Activated T-helper 17 cell treated with anti-CD3 and anti-CD28 coated beads, Interleukin-2, amount 50 U/mL, for 72 hours (primary cell): ENCODE measurements at regions not wholly inside any gene's neighbourhood (a gene's known extent, or its start where the extent isn't known, plus 50 kb on each side); places are given as distances from the start of the nearest gene placed in this dataset.

ENCODE experiments used
- ATAC-seq: fragments of 150-1000 bp; cut with Tn5 transposase; replicated peaks from 2 replicates; pipeline ENCODE4 v1.10.0; 2021; ENCODE audit warnings: mild to moderate bottlenecking, moderate library complexity
- H3K27ac Mint-ChIP-seq: one replicate; pipeline ENCODE4 v1.8.0; 2022; ENCODE audit warnings: mixed read lengths
- H3K27me3 Mint-ChIP-seq: one replicate; pipeline ENCODE4 v1.8.0; 2022; ENCODE audit warnings: mixed read lengths
- H3K36me3 Mint-ChIP-seq: one replicate; pipeline ENCODE4 v1.8.0; 2022; ENCODE audit warnings: low read depth, mild to moderate bottlenecking, mixed read lengths
- H3K4me1 Mint-ChIP-seq: one replicate; pipeline ENCODE4 v1.8.0; 2022; ENCODE audit warnings: mixed read lengths
- H3K4me3 Mint-ChIP-seq: one replicate; pipeline ENCODE4 v1.8.0; 2022; ENCODE audit warnings: mild to moderate bottlenecking, mixed read lengths
- H3K9me3 Mint-ChIP-seq: one replicate; pipeline ENCODE4 v1.8.0; 2022; ENCODE audit warnings: mixed read lengths

GRCh38 chr2:140023291-140023690, 1243.1 kb upstream of the NXPH2 start:
- no peak overlapping the region for H3K27ac Mint-ChIP-seq
- no peak overlapping the region for H3K4me3 Mint-ChIP-seq
- H3K36me3 Mint-ChIP-seq, result no peaks in the 10 kb centered on the region
- ATAC-seq, result no peak
- no peaks in the 10 kb centered on the region for H3K4me1 Mint-ChIP-seq
- H3K27me3 Mint-ChIP-seq, result no peaks in the 10 kb centered on the region
- H3K9me3 Mint-ChIP-seq, result peaks cover 10% of the 10 kb centered on the region

DNA sequence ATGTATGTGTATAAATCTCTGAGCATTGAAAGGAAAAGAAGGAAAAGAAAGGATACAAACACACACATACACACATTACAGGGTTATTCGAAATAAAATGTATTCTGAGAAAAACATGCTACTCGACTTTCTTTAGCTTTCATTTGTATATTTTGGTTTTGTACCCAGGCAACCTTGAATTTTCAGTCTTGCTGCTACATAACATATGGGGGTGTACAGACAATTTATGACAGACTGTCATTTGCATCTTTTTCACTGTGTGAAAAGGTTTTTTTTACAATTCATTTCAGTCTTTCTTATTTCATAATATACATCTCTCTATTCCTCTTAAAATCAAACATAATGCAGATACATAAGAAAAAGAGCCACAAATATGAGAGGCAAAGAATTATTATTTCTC, 1238.4 kb upstream of the NXPH2 start:
- Mint-ChIP-seq H3K27ac (no peak overlapping the region), H3K36me3 (no peaks in the 10 kb centered on the region), H3K9me3 (peaks cover 18% of the 10 kb centered on the region), H3K27me3 (no peaks in the 10 kb centered on the region), H3K4me3 (no peak overlapping the region), H3K4me1 (no peaks in the 10 kb centered on the region)
- ATAC-seq, result no peak

- no peak for ATAC-seq
- Mint-ChIP-seq H3K36me3 (no peaks in the 10 kb centered on the region), H3K4me3 (no peak overlapping the region), H3K4me1 (no peaks in the 10 kb centered on the region), H3K27ac (no peak overlapping the region), H3K9me3 (peaks cover 21% of the 10 kb centered on the region), H3K27me3 (no peaks in the 10 kb centered on the region)
Observed at GRCh38 chr2:140014204-140014546, 1234.0 kb upstream of the NXPH2 start.

DNA sequence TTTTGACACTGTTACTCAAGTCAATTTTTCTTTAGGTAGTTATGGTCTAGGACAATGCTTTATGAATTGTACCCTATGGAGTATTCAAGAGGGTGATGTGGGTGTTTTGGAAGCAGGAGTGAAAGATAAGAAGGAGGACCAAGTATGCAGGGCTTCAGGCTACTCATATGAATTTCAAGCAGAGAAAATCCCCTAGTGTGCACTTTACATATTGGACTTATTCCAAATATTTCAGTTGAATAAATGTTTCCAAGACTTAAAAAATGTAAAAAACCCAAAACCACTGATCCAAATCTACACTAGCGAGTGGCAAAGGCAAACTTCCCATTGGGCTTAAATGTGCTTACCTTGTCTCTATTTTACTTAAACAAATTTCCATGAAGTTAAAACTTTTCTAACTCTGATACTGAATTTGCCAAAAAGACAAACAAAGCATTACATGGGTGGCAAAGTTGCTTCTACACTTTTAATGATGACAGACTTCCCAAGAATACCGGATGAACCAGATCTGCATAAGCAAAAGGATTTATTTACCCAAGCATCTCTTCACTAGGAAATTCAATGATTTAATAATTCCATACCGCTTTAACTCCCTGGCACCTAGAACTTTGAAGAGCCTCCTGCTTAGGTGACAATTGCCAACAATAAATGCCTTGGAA, 1233.5 kb upstream of the NXPH2 start:
- H3K27me3 Mint-ChIP-seq, result no peaks in the 10 kb centered on the region
- no peak for ATAC-seq

DNA sequence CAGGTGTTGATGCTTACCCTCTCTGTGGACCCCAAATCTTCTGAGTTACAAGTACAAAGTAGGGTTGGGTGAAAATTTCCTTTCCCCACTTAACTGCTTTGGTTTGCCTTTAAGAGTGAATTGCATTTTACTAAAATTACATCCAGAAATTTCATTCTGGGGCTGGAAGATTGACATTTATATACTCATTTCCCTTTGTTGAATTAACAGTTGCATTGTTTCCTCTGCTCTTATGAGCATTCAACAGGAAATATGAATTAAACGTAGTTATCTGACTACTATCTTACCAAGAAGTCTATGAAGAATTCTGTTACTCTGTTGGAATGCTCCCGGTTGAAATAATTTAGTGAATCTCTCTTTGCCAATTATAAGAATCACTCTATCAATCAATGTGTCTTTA, 1231.1 kb upstream of the NXPH2 start:
- H3K27me3 Mint-ChIP-seq, result no peaks in the 10 kb centered on the region
- no peak for ATAC-seq
- no peak overlapping the region for H3K27ac Mint-ChIP-seq
- peaks cover 15% of the 10 kb centered on the region for H3K9me3 Mint-ChIP-seq
- no peak overlapping the region for H3K4me3 Mint-ChIP-seq
- no peaks in the 10 kb centered on the region for H3K4me1 Mint-ChIP-seq
- no peaks in the 10 kb centered on the region for H3K36me3 Mint-ChIP-seq

More for the DNA sequence above, 1233.5 kb upstream of the NXPH2 start:
- Mint-ChIP-seq H3K4me3 (no peak overlapping the region), H3K9me3 (peaks cover 19% of the 10 kb centered on the region), H3K27ac (no peak overlapping the region), H3K36me3 (no peaks in the 10 kb centered on the region), H3K4me1 (no peaks in the 10 kb centered on the region)

- no peaks in the 10 kb centered on the region for H3K36me3 Mint-ChIP-seq
- no peak for ATAC-seq
- H3K27ac Mint-ChIP-seq, result no peak overlapping the region
- H3K4me1 Mint-ChIP-seq, result no peaks in the 10 kb centered on the region
- H3K4me3 Mint-ChIP-seq, result no peak overlapping the region
- H3K9me3 Mint-ChIP-seq, result peaks cover 12% of the 10 kb centered on the region
- no peaks in the 10 kb centered on the region for H3K27me3 Mint-ChIP-seq
Observed at GRCh38 chr2:140002110-140002509, 1221.9 kb upstream of the NXPH2 start.

GRCh38 chr2:139992711-139993345, 1212.6 kb upstream of the NXPH2 start:
- ATAC-seq, result no peak
- H3K27ac Mint-ChIP-seq, result no peak overlapping the region
- H3K4me1 Mint-ChIP-seq, result no peaks in the 10 kb centered on the region
- H3K9me3 Mint-ChIP-seq, result peaks cover 16% of the 10 kb centered on the region
- H3K36me3 Mint-ChIP-seq, result no peaks in the 10 kb centered on the region
- H3K4me3 Mint-ChIP-seq, result no peak overlapping the region
- no peaks in the 10 kb centered on the region for H3K27me3 Mint-ChIP-seq

DNA sequence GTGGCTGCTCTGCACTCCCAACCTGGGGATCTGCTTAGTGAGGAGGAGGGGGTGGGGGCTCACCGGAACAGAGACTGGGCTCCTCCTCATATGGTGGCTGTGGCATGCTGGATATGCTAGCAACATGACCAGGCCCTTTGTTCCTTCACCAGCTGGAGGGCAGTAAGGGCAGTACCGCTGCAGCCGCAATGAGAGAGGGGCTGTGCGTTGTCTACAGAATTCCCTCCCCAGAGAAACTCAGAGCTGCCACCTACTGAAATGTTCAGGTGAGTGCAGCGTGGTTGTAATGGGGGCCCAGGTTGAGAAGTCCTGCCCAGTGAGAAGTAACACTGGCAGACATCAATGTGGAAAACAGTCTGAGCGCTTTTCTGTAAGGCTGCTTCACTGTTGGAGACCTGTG, 1211.9 kb upstream of the NXPH2 start:
- H3K27ac Mint-ChIP-seq, result no peak overlapping the region
- H3K4me1 Mint-ChIP-seq, result no peaks in the 10 kb centered on the region
- H3K27me3 Mint-ChIP-seq, result no peaks in the 10 kb centered on the region
- peaks cover 22% of the 10 kb centered on the region for H3K9me3 Mint-ChIP-seq
- H3K36me3 Mint-ChIP-seq, result no peaks in the 10 kb centered on the region
- H3K4me3 Mint-ChIP-seq, result no peak overlapping the region
- no peak for ATAC-seq

GRCh38 chr2:139990646-139991335, 1210.6 kb upstream of the NXPH2 start:
- Mint-ChIP-seq H3K4me3 (no peak overlapping the region), H3K4me1 (no peaks in the 10 kb centered on the region), H3K9me3 (peaks cover 23% of the 10 kb centered on the region), H3K27me3 (no peaks in the 10 kb centered on the region), H3K36me3 (no peaks in the 10 kb centered on the region), H3K27ac (no peak overlapping the region)
- ATAC-seq, result no peak

DNA sequence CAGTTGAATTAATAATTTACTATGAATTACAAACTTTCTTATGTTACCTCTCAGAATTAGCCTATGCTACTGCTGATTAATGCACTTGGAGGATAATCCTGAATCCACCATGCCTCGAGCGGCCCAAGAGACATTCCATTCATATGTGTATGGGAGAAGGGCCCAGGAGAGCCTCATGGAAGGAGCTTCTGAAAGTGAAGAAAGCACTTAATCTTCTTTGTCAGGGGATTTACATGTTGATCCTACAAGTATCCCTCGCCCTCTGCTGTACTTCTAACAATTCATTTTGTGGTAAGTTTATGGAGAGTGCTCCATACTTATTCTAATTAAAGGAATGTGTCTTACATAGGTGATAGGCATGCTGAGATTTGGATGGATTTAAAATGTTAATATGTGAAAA, 1189.1 kb upstream of the NXPH2 start:
- Mint-ChIP-seq H3K4me3 (no peak overlapping the region), H3K27ac (no peak overlapping the region), H3K36me3 (no peaks in the 10 kb centered on the region), H3K4me1 (no peaks in the 10 kb centered on the region), H3K27me3 (no peaks in the 10 kb centered on the region), H3K9me3 (peaks cover 13% of the 10 kb centered on the region)
- no peak for ATAC-seq

- H3K4me3 Mint-ChIP-seq, result no peak overlapping the region
- no peaks in the 10 kb centered on the region for H3K36me3 Mint-ChIP-seq
- H3K27me3 Mint-ChIP-seq, result no peaks in the 10 kb centered on the region
- no peak overlapping the region for H3K27ac Mint-ChIP-seq
- no peaks in the 10 kb centered on the region for H3K4me1 Mint-ChIP-seq
- ATAC-seq, result no peak
- peaks cover 12% of the 10 kb centered on the region for H3K9me3 Mint-ChIP-seq
Observed at GRCh38 chr2:139968588-139968987, 1188.4 kb upstream of the NXPH2 start.

GRCh38 chr2:139967665-139968064, 1187.5 kb upstream of the NXPH2 start:
- Mint-ChIP-seq H3K27me3 (no peaks in the 10 kb centered on the region), H3K4me1 (no peaks in the 10 kb centered on the region), H3K9me3 (peaks cover 3% of the 10 kb centered on the region), H3K36me3 (no peaks in the 10 kb centered on the region), H3K4me3 (no peak overlapping the region), H3K27ac (no peak overlapping the region)
- ATAC-seq, result no peak

DNA sequence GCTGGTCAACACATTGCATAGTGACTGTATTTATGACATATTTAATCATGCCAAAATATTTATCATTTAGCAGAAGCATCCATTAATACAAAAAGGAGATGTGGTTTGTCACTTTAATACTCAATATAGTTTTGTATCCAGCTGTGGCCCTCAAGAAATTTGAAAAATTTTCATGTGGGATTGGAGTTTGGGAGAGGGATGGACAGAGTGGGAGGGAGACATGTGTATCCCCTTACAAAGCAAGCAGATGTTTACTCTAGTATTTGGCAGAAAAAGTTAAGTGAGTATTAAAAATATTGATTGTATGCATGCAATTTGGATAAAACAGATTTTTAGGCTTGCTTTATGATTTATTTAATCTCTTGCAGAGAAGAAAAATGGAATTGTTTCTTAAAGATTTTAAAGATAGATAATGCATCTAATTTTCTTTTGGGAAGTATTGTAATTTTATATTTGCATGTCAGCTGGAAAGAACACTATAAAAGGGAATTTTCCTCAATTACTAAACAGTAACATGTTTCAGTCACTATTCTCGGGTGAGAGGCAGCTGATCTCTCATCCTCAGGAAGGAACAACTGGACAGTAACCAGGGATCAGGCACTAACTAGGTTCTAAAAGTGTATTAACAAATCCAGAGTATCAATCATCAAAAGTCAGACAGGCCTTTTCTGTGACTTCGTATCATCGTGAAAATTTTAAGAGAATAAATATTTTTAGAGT, 1184.7 kb upstream of the NXPH2 start:
- Mint-ChIP-seq H3K9me3 (peaks cover 3% of the 10 kb centered on the region), H3K36me3 (no peaks in the 10 kb centered on the region), H3K4me3 (no peak overlapping the region), H3K4me1 (no peaks in the 10 kb centered on the region), H3K27me3 (no peaks in the 10 kb centered on the region), H3K27ac (no peak overlapping the region)
- ATAC-seq, result no peak

- no peak for ATAC-seq
- Mint-ChIP-seq H3K4me3 (no peak overlapping the region), H3K36me3 (no peaks in the 10 kb centered on the region), H3K27ac (no peak overlapping the region), H3K9me3 (peaks cover 3% of the 10 kb centered on the region), H3K4me1 (no peaks in the 10 kb centered on the region), H3K27me3 (no peaks in the 10 kb centered on the region)
Observed at GRCh38 chr2:139963863-139964355, 1183.7 kb upstream of the NXPH2 start.
